ENCODE measurements at regions not wholly inside any gene's neighbourhood (a gene's known extent, or its start where the extent isn't known, plus 50 kb on each side); places are given as distances from the start of the nearest gene placed in this dataset.

DNA sequence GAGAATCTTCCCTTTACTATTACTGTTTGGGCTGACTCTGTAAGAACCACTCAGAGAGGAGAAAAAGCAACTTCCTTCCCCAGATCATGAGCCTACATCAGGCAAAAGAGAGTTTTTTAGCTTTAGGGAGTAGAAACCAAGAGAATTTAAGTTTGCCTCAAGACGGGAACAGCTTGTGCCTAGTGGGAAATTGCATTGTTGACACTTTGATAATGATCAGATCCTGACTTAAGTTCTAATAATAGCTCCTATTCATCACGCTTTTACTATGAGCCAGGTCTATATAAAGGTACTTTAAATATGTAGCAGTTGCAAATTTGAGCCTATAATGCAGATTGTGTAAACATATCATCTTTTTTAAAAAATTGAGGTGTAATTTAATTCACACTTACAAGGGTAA lies 298.2 kb downstream of the MAN2A1 start:
- WGBS (ENCODE audit: insufficient coverage, insufficient replicate concordance, low lambda C conversion rate, missing lambda C conversion rate), result 2% methylated on average over 2 of the region's 2 CpGs
- H3K4me3 ChIP-seq, result no peak overlapping the region
- no peaks in the 10 kb centered on the region for H3K36me3 ChIP-seq (ENCODE audit: control insufficient read depth in 2 of 2, insufficient read depth in 2 of 2, low read length in 1 of 2)
- no peak for DNase-seq (ENCODE audit: low read depth, low spot score)
- ChIA-PET CTCF (no interaction called here), RAD21 (ENCODE audit: unreplicated experiment) (no interaction called here), POLR2A (no interaction called here), SMC1A (ENCODE audit: uncharacterized antibody, unreplicated experiment) (no interaction called here)
- H3K4me2 ChIP-seq (ENCODE audit: control insufficient read depth, insufficient read depth), result no peak overlapping the region
- TF ChIP-seq, protein P1, sequence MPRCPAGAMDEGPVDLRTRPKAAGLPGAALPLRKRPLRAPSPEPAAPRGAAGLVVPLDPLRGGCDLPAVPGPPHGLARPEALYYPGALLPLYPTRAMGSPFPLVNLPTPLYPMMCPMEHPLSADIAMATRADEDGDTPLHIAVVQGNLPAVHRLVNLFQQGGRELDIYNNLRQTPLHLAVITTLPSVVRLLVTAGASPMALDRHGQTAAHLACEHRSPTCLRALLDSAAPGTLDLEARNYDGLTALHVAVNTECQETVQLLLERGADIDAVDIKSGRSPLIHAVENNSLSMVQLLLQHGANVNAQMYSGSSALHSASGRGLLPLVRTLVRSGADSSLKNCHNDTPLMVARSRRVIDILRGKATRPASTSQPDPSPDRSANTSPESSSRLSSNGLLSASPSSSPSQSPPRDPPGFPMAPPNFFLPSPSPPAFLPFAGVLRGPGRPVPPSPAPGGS (IDR thresholded peaks at IDR 0.05; ENCODE audit: borderline replicate concordance, insufficient read depth, low read depth, low read length, poor library complexity, severe bottlenecking), result no peak
- no peak for TF ChIP-seq POLR2AphosphoS5 (IDR thresholded peaks at IDR 0.05; ENCODE audit: low read length)
- no peak for TF ChIP-seq CREM (IDR thresholded peaks at IDR 0.05; ENCODE audit: low read depth)
- TF ChIP-seq, protein P2, sequence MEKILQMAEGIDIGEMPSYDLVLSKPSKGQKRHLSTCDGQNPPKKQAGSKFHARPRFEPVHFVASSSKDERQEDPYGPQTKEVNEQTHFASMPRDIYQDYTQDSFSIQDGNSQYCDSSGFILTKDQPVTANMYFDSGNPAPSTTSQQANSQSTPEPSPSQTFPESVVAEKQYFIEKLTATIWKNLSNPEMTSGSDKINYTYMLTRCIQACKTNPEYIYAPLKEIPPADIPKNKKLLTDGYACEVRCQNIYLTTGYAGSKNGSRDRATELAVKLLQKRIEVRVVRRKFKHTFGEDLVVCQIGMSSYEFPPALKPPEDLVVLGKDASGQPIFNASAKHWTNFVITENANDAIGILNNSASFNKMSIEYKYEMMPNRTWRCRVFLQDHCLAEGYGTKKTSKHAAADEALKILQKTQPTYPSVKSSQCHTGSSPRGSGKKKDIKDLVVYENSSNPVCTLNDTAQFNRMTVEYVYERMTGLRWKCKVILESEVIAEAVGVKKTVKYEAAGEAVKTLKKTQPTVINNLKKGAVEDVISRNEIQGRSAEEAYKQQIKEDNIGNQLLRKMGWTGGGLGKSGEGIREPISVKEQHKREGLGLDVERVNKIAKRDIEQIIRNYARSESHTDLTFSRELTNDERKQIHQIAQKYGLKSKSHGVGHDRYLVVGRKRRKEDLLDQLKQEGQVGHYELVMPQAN (conservative IDR thresholded peaks at IDR 0.05), result no peak
- TF ChIP-seq MEF2A (IDR thresholded peaks at IDR 0.05; ENCODE audit: insufficient read depth, low read depth, low read length), result no peak
- in situ Hi-C loops (cut with MboI), result no loop called here
- no peak overlapping the region for H2AFZ ChIP-seq (ENCODE audit: control insufficient read depth, low read depth, low read length)
- no peaks in the 10 kb centered on the region for H3K79me2 ChIP-seq (ENCODE audit: control insufficient read depth, insufficient read depth, low read length)
- FAIRE-seq, result no peak
- H3K4me1 ChIP-seq (ENCODE audit: control insufficient read depth, insufficient read depth, low read length), result no peaks in the 10 kb centered on the region
- no peak overlapping the region for H3K27ac ChIP-seq (ENCODE audit: control insufficient read depth, insufficient read depth)
- intact Hi-C loops (cut with micrococcal nuclease; ENCODE audit: unreplicated experiment), result no loop called here
- no TSS peak for BruUV-seq (replicated peaks)
- H3K27me3 ChIP-seq (replicated peaks in 1 of 2; ENCODE audit: control insufficient read depth in 2 of 2, insufficient read depth in 2 of 2, low read length in 1 of 2), result no peaks in the 10 kb centered on the region
- ATAC-seq, result no peak
- no peaks in the 10 kb centered on the region for H4K20me1 ChIP-seq (ENCODE audit: control insufficient read depth, insufficient read depth)
- H3K9ac ChIP-seq (ENCODE audit: control insufficient read depth, insufficient read depth, low read length), result no peak overlapping the region
- H3K9me3 ChIP-seq (replicated peaks; ENCODE audit: control insufficient read depth, insufficient read depth, low read length), result no peaks in the 10 kb centered on the region

All from GM12878 (cell line).